DMS 273 (cell line): ENCODE measurements at regions not wholly inside any gene's neighbourhood (a gene's known extent, or its start where the extent isn't known, plus 50 kb on each side); places are given as distances from the start of the nearest gene placed in this dataset.
"Not testable (repeated sequence)": the region's sequence is repeated elsewhere in the genome, so short reads cannot be mapped to it uniquely, and the experiment has no call there.

Experiments
- DNase-seq: peaks from one replicate; lab custom pipeline; 2025; ENCODE audit not compliant: unreplicated experiment; lab: John Stamatoyannopoulos, UW

DNA sequence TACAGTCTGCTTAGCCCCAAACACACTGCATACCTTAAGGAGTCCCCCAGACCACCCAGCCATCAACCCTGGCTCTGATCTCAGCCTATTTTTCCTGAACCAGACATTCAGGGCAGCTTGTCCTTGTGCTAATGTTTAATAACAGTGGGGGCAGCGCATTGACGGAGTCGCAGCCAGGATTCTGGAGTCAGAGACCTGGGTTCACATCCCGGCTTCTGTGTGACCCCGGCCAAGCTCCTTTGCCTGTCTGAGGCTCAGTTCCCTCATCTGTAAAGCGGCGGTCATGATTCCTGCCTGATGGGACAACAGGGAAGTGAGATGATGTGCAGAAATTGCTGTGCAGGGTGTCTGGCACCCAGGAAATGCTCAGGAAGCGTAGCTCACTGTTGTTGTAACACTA, 63.1 kb downstream of the MATN1 start:
- no peak for DNase-seq

DNA sequence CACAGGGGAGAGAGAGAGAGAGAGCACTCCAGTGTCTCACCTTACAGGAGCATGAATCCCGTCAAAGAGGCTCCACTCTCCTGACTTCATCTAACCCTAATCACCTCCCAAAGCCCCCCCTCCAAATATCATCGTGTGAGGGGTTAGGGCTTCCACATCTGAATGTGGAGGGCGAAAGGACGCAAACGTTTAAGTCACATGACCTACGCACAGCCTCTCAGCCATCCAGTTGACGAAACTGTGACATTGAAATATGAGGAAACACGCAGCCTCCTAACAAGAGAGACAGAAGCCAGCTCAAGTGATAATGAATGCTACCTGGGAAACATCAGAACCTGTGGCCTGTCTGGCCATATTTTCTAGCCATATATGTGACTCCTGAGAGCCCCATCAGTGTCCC, 63.7 kb downstream of the MATN1 start:
- no peak for DNase-seq

DNA sequence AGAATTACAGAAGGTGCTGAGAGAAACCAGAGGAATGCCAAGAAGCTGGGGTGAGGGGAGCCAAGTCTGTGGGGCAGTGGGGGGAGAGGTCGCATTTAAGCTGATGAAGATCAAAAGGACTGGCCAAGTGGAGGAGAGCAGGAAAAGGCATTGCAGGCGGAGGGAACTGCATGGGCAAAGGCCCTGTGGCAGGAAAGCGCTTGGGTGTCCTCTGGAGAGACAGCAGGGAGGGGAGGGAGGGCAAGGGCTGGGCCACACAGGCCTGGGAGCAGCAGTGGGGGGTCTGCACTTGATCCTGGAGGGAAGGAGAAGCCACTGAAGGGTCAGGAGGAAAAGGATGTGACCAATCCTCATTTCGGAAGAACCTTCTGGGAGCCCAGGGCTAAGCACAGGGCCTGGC, 65.0 kb downstream of the MATN1 start:
- not testable (repeated sequence) for DNase-seq

DNA sequence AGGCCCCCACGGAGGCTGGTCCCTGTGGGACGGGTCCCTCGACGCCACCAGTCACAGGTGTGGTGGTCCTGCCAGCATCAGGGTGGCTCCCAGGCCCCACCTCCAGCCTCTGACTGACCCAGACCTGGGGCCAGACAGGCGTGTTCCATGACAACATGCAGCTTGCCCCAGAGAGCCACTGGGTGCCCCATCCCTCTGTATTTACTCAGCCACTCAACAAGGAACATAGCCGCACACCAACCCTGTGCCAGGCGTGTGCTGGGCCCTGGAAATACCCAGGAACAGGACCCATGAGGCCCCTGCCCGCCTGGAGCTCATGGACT, 65.4 kb downstream of the MATN1 start:
- DNase-seq = no peak

DNA sequence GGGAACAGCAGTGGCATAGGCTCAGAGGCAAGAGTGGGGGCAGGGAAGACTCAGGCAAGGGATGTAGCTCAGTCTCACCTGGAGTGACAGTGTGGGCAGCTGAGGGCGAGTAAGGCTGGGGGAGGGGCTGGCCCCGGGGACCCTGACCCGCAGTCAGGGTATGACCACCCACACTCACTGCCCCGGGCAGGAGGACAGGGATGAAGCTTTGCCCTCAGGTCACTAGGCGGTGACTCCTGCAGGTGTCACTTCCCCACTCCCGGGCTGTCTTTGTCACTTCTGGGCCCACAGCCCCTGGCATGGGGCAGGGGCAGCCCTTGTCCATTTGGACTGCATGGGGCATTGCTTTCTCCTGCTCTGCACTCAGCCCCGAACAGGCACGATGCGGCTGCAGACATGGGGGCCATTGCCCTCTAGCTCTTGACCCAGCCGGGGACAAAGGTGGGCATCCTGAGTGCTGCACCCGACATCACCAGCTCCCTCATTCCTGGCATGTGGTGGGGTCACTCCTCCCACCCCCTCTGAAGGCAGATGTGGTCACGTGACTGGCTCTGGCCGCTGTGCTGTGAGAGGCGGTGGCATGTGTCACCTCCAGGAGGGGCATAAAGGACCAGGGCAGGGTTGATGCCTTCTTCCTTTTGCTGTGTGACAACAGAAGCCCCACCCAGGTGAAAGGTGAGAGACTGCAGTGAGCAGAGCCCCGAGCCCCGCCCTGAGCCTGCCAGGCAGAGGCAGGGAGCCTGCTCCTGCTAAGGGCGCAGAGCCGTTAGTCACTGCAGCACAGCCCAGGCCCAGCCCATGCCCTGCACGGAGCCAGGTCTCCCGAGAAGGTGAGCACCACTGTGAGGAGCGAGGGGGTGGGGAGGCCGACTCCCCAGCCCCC, 66.0 kb downstream of the MATN1 start:
- DNase-seq = no peak

DNA sequence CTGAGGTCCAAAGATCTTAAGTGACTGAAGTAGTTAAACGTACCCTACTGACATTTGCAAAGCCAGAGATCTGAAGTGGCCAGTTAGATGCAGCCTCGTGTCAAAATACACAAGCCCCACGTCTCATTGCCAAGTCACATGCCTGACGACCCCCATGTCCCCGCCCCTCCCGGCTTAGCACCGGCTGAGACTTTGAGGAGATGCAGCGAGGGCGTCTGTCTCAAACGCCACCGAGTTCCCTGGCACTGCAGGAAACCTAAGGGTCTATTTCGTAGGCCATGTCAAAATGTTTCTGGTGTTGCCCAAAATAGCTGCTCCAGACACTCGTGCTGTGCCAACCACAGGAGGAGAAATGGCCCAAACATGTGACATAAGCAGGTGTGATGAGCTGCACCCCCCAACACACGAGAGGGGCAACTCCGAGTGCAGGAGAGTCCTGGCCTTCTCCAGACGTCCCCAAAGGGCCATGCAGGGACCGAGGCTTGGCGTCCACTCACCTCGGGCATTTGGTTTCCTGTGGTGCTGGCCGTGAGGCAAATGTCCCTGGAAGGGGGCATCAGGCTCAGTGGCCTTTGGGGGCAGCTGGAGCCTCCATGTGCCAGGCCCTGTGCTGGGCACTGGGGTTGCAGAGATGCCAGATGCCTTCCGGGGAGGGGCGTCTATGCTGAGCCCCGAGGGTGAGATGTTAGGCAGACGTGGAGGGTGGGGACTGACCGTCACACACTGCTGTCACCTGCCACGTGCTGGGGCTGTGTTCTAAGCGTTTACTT, 67.0 kb downstream of the MATN1 start:
- DNase-seq = no peak

DNA sequence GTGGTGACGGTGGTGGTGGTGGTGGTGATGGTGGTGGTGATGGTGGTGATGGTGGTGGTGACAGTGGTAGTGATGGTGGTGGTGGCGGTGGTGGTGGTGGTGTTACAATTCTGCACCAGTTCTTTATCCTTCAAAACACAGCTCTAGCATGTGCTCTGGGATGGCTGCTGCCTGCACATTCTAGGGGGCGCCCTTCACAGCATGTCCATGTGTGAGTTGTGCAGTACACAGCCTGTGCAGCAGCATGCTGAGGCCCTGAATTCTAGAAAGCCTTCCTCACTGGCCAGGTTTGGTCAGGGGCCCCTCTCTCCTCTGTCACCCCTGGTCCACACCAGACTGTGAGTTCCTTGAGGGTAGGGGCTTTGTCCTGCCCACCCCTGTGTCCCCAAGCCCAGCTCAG, 67.7 kb downstream of the MATN1 start:
- DNase-seq = no peak

DNA sequence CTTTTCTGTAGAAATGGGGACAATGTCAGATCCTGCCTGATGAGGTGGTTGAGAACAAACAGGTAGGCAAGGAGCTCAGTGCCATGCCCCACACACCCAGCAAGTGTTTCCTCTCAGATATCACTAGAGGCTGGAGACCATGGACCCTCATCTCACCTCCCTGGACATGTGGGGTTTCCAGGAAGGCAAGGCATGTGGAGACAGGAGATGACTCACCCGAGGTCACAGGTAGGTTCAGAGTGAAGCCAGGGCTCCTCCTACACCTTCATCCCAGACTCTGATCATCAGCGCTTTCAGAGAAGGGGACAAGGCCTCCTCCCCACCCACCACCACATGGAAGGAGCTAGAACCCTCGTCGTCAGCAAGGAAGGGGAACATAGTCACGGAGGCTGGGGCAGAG, 69.2 kb downstream of the MATN1 start:
- no peak for DNase-seq

DNA sequence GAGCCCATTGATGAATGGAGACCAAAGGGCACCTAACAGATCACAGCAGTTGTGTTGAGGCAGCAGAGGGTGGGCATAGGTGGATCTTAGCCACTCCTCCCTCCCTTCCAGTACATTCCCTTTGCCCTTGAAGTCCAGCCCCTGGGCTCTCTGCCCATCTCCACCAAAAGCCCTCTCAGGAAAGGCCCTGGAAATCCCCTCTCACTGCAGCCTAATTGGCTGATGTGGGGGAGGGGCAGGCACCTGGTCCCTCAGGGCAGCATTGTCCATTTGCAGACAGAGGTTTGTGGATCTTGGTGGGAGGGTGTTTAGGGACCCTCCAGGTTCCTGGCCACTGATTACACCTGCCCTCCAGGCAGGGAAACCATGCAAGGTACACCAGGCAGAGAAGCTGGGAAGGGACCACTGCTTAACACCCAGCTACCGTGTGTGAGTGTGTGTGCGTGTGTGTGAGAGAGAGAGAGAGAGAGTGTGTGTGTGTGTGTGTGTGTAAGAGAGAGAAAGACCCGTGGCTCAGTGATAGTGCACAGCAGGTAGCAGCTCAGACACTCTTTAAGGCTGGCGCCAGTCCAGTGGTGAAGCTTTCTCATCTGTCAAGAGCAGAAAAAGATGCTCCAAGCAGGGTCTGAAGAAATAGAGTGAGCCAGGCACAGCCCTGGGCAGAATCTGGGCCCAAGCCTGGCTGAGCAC, 71.1 kb downstream of the MATN1 start:
- no peak for DNase-seq

DNA sequence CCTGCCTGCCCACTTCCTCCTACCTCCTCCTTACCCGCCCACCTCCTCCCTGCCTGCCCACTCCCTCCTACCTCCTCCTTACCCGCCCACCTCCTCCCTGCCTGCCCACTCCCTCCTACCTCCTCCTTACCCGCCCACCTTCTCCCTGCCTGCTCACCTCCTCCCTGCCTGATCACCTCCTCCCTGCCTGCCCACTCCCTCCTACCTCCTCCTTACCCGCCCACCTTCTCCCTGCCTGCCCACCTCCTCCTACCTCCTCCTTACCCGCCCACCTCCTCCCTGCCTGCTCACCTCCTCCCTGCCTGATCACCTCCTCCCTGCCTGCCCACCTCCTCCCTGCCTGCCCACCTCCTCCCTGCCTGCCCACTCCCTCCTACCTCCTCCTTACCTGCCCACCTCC, 72.0 kb downstream of the MATN1 start:
- not testable (repeated sequence) for DNase-seq

DNA sequence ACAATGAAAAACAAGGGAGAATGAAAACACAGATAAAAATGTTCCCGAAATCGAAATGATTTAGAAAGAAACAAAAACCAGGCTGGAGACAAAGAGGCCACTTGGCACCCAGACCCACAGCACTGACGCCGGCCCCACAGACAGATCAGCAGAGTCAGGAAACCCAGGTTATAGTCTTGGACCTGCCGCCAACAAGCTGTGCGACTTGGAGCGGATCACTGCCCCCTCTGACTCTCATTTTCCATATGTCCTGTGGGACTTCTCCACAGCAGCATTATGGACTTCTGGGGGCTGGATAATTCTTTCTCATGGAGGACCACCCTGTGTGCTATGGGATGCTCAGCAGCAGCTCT, 72.4 kb downstream of the MATN1 start:
- no peak for DNase-seq

DNA sequence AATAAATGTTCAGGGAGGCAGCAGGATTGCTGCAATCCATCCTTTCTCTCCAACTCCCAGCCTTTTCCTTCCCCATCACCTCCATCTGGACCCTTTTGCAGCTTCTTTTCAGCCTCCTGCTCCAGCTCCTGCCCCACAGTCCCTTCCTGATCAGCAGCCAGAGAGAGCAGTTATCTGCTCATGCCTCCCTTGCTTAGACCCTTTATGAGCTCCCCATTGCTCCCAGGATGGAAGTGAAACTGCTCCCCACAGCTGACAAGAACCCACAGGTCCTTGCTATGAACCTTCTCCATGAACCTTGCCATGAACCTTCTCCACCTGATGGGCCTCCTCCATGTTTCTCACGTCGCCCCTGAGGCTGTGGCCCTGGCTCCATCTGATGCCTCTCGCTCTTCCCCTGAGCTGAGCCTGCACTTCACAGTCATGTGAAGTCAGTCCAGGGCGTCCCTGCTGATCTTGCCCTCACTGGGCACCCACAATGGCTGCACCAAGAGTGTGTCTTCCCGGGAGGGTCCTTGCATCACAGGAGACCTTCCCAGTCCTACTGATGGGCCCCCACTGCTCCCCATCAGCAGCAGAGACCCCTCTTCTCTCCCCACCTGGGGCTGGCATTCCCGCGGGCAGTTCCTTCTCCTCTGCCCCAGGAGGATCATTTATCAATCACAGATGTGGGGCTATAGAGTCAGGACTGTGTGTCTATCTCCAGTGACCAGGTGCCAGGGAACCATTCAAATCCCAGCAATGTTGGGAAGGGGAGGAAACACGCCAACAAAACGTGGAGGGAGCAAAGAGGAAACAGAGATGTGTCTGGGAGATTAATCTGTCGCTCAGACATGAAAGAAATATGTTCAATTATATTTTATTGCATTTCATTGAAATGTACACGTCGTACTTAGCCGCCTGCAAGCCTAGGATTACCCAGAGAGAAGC, 73.1 kb downstream of the MATN1 start:
- no peak for DNase-seq

DNA sequence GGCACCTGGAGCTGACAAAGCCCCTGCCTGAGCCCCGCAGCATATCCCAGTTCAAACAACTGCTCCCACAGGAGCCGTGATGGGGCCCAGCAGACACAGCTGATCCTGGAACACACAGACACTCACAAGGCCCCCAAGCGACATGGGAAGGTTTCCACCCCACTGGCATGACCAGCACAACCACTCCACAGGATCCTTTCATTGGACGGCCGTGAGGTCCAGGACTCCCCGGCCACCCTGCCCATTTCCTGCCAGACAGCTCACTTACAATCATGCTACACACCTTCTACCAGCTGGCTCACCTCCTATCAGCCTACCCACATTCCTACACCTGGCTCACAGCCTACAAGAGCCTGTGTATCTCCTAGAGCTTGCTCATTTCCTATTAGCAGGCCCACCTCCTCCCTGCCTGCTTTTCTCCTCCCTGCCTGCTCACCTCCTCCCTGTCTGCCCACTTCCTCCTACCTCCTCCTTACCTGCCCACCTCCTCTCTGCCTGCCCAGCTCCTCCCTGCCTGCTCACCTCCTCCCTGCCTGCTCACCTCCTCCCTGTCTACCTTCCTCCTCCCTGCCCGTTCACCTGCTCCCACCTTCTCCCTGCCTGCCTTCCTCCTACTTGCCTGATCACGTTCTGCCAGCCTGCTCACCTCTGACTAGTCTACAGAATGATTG, 73.9 kb downstream of the MATN1 start:
- no peak for DNase-seq

DNA sequence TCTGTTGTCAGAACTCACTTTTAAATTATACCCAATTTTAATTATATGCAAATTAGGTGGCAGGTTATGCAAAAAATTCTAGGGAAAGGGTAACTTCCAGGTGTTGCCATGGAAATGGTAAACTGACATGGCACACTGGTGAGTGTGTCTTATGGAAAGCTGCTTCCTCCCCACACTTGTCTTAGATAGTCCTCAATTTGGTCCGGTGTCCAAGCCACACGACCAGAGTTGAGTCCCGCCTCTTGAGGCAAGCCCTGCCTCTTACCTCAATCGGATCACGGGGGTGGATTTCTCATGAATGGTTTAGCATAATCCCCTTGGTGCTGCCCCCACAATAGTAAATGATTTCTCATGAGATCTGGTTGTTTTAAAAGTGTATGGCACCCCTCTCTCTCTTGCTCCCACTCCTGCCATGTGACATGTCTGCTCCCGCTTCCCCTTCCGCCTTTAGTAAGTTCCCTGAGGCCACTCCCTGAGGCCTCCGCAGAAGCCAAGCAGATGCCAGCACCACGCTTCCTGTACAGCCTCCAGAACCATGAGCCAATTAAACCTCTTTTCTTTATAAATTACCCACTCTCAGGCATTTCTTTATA, 74.9 kb downstream of the MATN1 start:
- no peak for DNase-seq

DNA sequence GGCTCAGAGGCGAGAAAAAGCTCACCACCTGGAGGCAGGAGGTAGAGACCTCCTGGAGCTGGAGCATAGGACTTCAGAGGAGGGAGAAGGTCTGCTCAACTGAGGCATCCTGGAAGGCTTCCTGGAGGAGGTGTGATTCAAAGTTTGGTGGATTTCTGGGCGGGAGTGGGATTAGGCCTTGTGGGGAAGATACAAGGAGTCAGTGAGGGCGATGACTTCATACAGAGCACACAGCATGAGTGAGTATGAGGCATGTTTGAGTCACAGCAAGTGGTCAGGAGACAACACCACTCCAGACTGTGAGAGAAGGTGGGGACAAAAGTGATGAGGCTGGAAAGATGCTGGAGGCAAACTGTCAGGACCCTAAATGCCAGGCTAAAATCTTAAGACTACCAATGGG, 77.6 kb downstream of the MATN1 start:
- DNase-seq = no peak

DNA sequence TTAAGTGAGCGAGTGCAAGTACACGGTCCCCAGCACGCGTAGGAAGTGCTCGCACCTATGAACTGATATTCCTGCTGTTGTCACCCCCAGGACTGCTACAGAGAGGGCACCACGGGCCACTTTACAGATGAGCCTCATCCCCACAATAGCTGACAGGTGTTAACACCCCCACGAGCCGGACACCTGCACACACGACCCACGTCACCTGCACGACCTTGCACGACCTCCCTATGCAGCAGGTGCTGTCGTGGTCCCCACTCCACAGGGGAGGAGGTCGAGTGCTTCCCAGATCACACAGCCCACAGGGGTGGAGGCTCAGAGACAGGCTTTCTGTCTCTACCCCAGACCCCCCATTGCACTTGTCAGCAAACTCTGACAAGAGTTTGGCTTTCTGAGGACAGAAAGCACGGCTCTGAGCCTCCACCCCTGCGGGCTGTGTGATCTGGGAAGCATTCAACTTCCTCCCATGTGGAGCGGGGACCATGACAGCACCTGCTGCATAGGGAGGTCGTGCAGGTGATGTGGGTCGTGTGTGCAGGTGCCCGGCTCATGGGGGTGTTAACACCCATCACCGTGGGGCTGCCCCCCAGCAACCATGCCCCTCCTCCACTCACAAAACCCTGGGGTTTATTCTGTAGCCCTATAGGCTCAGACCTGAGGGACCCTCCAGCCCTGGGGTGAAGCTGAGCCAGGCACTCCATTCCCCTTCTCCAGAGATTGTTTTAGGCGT, 80.8 kb downstream of the MATN1 start:
- no peak for DNase-seq

DNA sequence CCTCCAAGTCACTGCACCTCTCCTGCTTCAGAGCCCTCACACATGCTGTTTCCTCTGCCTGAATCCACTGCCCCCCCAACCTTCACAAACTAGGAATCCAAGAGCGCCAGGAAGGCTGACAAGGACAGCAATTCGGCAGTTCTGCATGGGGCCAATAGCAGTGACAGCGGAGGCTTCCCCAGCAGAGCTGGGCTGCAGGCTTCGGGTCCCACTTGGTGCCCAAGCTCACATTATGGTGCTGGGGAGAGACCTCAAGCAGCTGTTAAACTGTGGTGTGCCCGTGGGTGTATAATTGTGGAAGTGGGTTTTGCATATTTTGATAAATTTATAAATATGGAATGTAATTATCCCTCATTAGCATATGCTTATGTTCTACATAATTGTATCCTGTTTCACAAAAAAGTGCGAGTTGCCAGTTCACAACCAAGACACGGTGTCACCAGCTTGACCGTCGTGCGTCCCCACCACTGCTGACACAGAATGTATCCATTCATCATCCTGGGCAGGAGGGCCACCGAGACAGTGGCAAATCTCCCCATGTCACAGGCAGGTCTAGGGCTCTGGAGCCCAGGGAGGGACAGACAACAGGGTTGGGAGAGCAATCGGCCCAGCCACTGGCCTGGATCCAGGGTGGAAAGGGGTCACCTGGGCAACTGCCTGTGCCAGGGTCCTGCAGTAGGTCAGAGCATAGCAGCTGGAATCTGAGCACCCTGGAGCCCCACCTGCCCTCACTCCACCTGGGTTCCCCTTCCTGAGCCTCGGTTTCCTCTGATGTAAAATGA, 81.6 kb downstream of the MATN1 start:
- DNase-seq = no peak

DNA sequence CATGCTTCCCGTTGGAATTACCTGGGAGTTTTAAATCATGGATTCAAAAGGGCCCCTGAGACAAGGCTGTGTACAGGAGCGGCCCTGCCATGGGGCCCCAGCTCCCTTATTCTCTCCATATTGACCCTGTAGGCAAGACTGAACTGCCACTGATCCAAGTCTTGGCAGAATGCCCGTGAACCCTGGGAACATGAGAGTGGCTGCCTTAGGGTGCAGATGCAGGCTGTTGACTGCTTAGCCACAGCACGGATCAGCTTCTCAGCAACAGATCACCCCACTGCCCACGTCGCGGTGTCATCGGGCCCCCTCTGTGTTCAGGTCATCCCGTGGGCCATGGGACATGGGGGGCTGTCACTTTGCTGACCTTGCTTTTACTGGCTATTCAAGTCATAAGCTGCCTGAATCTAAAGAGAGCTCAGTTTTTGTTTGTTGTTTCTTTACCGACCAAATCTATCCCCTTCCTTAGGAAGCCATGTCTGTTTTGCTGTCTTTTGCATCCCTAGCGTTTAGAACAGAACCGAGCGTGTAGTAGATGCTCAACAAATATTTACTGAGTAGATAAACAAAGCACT, 83.4 kb downstream of the MATN1 start:
- peak; percentile 17 for DNase-seq
